Body of pancreas (tissue), 4 donors: ENCODE measurements at regions not wholly inside any gene's neighbourhood (a gene's known extent, or its start where the extent isn't known, plus 50 kb on each side); places are given as distances from the start of the nearest gene placed in this dataset.

Experiments used
- CTCF ChIP-seq, 7 experiments: fragments of 450-650 bp in 4 of 7; fragments of 200-600 bp in 3 of 7; sonication (generic) in 3 of 7; IDR thresholded peaks; one replicate each; pipeline ENCODE4 v1.5.1; 2016 to 2019; ENCODE audit warnings: antibody characterized with exemption in 7 of 7
- POLR2A ChIP-seq, 3 donors: fragments of 450-650 bp; IDR thresholded peaks; one replicate each; pipeline ENCODE4 v1.6.1; 2016; ENCODE audit warnings: antibody characterized with exemption in 3 of 3, mild to moderate bottlenecking in 2 of 3

GRCh38 chr10:3348564-3348963 is 176.0 kb upstream of the PITRM1 start:
- TF ChIP-seq POLR2A (IDR thresholded peaks at IDR 0.05): no peak
- TF ChIP-seq CTCF (IDR thresholded peaks at IDR 0.05): no peak
